ENCODE measurements at regions not wholly inside any gene's neighbourhood (a gene's known extent, or its start where the extent isn't known, plus 50 kb on each side); places are given as distances from the start of the nearest gene placed in this dataset.

DNA sequence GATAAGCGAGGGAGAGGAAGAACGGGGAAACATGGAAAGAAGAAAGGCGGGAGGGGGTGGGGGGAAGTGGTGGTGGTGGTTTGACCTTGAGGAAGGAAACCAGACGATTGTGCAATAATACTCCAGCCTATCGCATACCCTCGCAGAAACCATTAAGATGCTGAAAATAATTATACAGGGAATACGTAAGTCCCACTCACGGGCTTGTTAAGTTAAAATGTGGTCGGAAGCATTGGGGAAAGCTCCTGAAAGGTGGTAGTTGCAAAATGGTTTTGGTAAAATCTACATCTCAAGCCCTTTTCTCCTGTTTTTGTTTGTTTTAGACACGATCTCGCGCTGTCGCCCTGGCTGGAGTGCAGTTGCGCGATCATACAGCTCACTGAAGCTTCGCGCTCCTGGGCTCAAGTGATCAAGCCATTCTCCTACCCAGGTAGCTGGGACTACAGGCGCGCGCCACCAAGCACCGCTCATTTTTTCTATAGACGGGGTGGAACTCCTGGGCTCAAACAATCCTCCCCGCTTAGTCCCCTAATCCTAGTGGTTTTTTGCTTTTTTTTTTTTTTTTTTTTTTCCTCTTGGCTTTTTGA lies 128.9 kb upstream of the ZNF184 start:
- TF ChIP-seq, protein P1, sequence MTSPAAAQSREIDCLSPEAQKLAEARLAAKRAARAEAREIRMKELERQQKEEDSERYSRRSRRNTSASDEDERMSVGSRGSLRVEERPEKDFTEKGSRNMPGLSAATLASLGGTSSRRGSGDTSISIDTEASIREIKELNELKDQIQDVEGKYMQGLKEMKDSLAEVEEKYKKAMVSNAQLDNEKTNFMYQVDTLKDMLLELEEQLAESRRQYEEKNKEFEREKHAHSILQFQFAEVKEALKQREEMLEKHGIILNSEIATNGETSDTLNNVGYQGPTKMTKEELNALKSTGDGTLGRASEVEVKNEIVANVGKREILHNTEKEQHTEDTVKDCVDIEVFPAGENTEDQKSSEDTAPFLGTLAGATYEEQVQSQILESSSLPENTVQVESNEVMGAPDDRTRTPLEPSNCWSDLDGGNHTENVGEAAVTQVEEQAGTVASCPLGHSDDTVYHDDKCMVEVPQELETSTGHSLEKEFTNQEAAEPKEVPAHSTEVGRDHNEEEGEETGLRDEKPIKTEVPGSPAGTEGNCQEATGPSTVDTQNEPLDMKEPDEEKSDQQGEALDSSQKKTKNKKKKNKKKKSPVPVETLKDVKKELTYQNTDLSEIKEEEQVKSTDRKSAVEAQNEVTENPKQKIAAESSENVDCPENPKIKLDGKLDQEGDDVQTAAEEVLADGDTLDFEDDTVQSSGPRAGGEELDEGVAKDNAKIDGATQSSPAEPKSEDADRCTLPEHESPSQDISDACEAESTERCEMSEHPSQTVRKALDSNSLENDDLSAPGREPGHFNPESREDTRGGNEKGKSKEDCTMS (CRISPR knock-in tag; conservative IDR thresholded peaks at IDR 0.05): no peak
- TF ChIP-seq, protein P2, sequence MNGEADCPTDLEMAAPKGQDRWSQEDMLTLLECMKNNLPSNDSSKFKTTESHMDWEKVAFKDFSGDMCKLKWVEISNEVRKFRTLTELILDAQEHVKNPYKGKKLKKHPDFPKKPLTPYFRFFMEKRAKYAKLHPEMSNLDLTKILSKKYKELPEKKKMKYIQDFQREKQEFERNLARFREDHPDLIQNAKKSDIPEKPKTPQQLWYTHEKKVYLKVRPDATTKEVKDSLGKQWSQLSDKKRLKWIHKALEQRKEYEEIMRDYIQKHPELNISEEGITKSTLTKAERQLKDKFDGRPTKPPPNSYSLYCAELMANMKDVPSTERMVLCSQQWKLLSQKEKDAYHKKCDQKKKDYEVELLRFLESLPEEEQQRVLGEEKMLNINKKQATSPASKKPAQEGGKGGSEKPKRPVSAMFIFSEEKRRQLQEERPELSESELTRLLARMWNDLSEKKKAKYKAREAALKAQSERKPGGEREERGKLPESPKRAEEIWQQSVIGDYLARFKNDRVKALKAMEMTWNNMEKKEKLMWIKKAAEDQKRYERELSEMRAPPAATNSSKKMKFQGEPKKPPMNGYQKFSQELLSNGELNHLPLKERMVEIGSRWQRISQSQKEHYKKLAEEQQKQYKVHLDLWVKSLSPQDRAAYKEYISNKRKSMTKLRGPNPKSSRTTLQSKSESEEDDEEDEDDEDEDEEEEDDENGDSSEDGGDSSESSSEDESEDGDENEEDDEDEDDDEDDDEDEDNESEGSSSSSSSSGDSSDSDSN (CRISPR knock-in tag; IDR thresholded peaks at IDR 0.05): no peak
- TF ChIP-seq POLR2AphosphoS5 (IDR thresholded peaks at IDR 0.05; ENCODE audit: low read depth, low read length) (no peak), CEBPB (IDR thresholded peaks at IDR 0.05; ENCODE audit: borderline replicate concordance, low read depth, low read length) (peak; percentile 84), ZNF138 (CRISPR knock-in tag; IDR thresholded peaks at IDR 0.05; ENCODE audit: low read depth) (no peak), CENPT (CRISPR knock-in tag; IDR thresholded peaks at IDR 0.05; ENCODE audit: low read depth) (no peak), STAG1 (CRISPR knock-in tag; IDR thresholded peaks at IDR 0.05) (no peak), ZNF644 (CRISPR knock-in tag; IDR thresholded peaks at IDR 0.05; ENCODE audit: low read depth) (no peak), EZH2 (conservative IDR thresholded peaks at IDR 0.05; ENCODE audit: low read depth, low read length) (no peak), MXI1 (IDR thresholded peaks at IDR 0.05; ENCODE audit: borderline replicate concordance, low read depth, low read length) (no peak), FOSL1 (CRISPR knock-in tag; IDR thresholded peaks at IDR 0.05; ENCODE audit: borderline replicate concordance) (no peak)
- TF ChIP-seq, protein P3, sequence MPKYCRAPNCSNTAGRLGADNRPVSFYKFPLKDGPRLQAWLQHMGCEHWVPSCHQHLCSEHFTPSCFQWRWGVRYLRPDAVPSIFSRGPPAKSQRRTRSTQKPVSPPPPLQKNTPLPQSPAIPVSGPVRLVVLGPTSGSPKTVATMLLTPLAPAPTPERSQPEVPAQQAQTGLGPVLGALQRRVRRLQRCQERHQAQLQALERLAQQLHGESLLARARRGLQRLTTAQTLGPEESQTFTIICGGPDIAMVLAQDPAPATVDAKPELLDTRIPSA (CRISPR knock-in tag; IDR thresholded peaks at IDR 0.05; ENCODE audit: borderline replicate concordance): no peak
- TF ChIP-seq, protein P4, sequence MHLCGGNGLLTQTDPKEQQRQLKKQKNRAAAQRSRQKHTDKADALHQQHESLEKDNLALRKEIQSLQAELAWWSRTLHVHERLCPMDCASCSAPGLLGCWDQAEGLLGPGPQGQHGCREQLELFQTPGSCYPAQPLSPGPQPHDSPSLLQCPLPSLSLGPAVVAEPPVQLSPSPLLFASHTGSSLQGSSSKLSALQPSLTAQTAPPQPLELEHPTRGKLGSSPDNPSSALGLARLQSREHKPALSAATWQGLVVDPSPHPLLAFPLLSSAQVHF (CRISPR knock-in tag; IDR thresholded peaks at IDR 0.05): no peak

Data from HepG2 (cell line).